NCI-H128 (cell line): ENCODE measurements at regions not wholly inside any gene's neighbourhood (a gene's known extent, or its start where the extent isn't known, plus 50 kb on each side); places are given as distances from the start of the nearest gene placed in this dataset.
"Not testable (repeated sequence)": the region's sequence is repeated elsewhere in the genome, so short reads cannot be mapped to it uniquely, and the experiment has no call there.

Experiments
- DNase-seq: peaks from one replicate; lab custom pipeline; 2025; ENCODE audit not compliant: unreplicated experiment; lab: John Stamatoyannopoulos, UW

DNA sequence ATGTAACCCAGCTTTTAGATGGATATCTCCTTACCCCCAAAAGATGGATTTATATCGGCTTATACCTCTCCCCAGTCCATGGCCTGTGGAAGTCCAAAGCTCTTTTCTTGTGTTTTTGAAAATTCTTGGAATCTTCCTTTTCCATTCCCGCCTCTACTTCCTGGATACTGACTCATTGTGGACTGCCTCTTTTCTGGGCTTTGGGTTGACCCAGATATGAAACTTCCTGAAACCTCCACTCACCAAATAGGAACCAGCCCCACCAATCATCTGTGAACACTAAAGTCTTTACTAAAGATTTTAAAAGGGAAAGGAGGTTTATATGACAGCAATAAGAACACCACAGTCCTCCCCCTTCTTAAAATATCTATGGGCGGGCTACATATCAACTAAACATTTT lies 163.4 kb upstream of the SYN3 start:
- DNase-seq, result no peak

DNA sequence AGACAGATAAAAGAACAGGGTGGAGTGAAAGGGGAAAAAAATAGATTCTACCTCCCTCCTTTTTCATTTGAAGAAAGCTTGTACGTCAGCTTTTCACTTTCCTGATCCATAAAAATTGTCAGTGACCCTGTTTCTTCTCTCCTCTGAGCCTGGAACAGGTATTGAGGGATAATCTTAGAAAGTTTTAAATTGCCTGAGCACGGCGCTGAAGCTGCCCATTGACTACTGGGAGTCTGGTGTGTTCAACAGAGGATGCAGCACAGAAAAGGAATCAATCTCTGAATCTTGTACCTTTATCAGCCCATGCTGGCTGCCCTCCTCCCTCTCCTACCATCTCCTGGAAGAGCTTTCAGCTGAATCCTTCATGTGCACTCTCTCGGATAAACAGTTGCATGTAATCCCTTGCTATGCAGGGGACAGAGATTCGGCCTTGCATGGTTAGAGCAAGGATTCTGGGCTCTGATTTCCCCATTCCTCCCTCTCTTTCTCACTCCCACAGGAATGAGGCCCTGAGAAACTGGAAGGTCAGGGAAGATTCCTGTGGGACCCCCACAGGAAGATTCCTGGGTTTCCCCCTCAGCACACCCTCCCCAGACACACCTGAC lies 162.4 kb upstream of the SYN3 start:
- no peak for DNase-seq

- DNase-seq, result no peak
These were observed 161.6 kb upstream of the SYN3 start for GRCh38 chr22:33219648-33220384.

- DNase-seq, result no peak
These were observed 155.3 kb upstream of the SYN3 start for GRCh38 chr22:33213383-33214075.

DNA sequence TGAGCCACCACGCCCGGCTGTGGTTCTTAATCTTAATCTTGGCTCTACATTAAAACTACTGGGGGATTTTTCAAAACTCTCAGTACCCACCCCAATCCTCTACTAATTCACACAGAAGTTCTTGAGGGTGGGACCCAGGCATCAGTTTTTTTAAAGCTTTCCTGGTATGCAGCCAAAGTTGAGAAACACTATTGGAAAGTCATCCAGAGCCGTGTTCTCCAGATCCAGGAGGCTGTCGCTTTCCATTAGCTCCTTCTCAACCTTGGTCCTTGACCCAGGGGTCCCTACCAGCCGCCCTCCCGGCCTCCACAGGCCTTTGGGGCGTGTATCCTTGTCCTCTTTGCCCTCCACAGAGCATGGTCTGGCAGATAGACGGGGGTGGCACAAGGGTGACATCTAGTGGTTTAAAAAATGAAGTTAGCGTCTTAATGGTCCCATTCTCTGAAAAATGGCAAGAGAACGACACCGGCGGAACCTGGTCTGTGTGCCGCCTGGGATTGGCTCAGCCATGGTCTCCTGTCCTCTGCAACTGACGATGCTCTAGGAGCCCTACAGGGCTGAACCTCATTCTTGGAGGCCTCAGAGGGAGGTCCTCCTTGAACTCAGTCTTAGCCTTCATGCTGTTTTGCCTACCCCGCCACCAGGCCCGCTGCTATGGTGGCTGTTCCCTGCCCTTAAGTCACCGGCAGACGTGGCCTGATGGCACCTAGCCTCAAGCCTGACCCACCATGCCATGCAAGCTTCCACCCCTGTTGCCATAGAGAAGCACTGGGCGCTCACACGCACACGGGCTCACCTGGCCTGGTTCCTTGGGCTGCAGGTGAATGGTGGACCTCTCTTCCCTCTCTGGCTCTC lies 152.0 kb upstream of the SYN3 start:
- peak; percentile 6 for DNase-seq

- DNase-seq, result no peak
These were observed 146.2 kb upstream of the SYN3 start for GRCh38 chr22:33204408-33204807.

DNA sequence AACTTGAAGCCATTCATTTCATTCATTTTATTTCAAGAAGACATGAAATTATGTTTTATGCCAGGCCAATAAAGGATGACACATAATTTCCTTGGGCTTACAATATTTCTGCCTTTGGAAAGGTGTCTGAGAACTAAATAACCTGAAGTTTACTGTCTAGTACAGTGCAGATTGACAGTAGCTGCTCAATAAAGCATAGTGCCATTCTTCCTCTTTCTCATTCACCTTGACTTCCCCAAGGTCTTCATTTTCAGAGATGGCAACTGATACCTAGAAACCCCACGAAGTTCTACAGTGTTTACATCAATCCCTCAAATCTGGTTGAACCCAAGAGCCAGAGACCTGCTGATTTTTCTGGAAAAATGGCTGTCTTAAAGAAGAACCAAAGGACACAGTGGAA lies 144.3 kb upstream of the SYN3 start:
- no peak for DNase-seq

GRCh38 chr22:33194529-33195077 lies 136.4 kb upstream of the SYN3 start:
- DNase-seq, result no peak

GRCh38 chr22:33192156-33192555 lies 134.0 kb upstream of the SYN3 start:
- no peak for DNase-seq

DNA sequence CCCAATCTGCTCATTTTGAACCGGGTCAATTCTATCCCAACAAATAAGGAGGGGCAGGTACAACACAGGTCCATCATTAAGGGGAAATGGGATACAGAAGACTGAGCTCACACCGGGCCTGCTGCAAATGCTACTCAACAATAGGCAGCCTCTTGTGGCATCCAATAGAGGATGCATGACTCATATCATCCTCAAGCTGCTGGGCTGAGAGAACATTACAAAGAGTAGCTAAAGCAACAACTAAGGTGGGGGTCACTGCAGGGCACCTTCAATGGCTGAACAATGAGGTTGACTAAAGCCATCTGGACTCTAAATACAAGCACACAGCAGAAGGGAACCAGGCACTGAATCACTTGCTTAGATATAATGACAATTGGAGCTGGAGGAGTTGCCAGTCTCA lies 130.1 kb upstream of the SYN3 start:
- no peak for DNase-seq

- no peak for DNase-seq
These were observed 128.6 kb upstream of the SYN3 start for GRCh38 chr22:33186816-33187215.

GRCh38 chr22:33180356-33180755 lies 122.2 kb upstream of the SYN3 start:
- DNase-seq, result no peak

DNA sequence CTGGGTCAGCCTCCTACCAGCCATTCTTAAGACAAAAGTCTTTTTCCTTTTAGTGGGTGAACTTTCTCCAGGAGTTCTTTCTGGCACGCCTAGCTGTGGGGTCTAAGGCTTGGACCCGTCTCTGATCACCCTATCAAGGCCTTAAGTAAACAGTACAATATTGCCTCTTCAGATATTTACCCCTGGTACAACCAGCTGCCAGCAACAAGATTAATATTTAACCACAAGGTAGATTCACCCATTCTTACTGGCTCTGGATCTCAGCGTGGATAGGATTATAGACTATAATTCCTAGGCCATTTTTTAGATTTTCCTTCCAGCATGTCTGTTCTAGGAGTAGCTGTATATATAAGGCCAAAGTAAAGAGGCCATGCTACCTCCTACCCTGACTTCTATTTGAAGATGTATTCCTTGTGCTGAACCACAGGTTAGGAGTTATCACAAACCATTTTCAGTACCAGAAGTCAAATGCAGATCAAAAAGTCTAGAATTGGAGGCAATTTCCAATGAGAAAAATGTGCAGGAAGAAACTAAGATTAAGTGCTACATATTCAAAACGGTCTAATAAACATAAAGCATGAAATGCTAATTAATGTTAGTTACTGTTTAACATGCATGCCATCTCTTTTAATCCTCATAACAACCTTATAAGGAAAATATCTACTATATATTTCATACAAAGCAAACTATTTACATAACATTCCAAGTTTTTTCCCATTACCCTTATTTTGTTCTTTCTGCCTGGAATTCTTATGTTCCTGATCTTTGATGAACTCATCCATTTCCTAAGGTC lies 110.0 kb upstream of the SYN3 start:
- no peak for DNase-seq

DNA sequence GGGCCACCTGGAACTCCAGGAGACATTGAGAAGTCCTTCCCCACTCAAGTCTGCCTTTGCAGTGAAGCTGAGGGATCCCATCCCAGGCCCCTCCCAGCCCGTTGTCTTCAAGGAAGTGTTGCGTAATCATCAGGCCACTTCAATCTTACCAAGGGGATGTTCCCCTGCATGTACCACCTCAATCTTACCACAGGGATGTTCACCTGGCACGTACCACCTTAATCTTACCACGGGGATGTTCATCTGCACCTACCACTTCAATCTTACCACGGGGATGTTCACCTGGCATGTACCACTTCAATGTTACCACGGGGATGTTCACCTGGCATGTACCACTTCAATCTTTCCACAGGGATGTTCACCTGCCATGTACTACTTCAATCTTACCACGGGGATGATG lies 108.0 kb upstream of the SYN3 start:
- no peak for DNase-seq

DNA sequence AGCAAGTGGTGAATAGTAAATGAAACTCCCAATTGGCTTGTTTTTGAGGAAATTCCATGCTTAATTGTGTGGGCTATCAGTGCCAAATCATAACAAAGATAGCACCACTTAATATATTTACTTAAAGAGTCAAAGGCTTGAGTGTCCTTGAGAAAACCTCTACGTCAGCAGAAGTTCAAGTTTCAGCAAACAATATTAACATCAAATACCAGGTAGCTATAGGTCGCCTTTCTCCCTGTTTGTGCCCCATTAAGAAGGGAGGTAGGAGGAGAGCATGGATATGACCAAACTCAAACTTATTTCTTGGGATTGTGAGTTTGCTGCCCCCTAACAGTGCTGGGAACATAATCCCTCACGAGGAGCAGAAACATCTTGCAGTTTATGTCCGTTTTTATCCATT lies 105.6 kb upstream of the SYN3 start:
- DNase-seq, result no peak

- DNase-seq, result no peak
These were observed 104.0 kb upstream of the SYN3 start for GRCh38 chr22:33162196-33162595.

- DNase-seq, result no peak
These were observed 102.3 kb upstream of the SYN3 start for GRCh38 chr22:33160525-33160924.

GRCh38 chr22:33154967-33155366 lies 96.8 kb upstream of the SYN3 start:
- DNase-seq, result not testable (repeated sequence)

DNA sequence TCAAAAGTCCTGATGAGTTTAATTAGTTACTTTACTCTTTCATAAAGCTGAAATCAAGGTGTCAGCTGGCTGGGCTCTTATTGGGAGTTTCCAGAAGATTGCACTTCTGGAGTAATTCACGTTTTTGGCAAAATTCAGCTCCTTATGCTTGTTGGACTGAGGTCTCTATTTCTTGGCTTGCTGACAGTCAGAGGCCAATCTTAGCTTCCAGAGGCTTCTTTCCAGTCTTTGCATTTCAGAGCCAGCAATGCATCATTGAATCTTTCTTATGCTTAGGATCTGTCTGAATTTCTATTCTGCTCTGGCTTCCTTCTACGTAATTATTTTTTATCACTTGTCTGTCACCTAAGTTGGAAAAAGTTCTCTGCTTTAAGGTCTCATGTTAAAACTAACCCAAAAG lies 91.4 kb upstream of the SYN3 start:
- DNase-seq, result no peak

DNA sequence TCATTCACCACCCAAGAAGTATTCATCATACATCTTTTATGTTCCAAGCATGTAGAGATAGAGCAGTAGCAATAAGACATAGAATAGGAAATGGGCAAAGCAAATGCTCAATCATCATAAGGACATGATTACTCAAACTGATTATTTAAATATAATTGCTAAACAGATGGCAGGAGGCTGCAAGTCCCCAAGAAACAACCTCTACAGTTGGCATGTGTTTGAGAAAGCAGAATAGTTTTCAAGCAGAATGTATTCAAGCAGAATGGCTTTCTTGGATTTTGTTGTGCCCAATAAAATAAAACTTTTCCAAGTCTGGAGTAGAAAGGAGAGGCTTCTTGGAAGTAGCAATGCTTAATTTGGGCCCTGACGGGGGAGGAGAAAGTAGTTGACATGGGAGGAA lies 86.5 kb upstream of the SYN3 start:
- DNase-seq, result no peak
